ENCODE measurements at regions not wholly inside any gene's neighbourhood (a gene's known extent, or its start where the extent isn't known, plus 50 kb on each side); places are given as distances from the start of the nearest gene placed in this dataset.

- TF ChIP-seq, protein P1, sequence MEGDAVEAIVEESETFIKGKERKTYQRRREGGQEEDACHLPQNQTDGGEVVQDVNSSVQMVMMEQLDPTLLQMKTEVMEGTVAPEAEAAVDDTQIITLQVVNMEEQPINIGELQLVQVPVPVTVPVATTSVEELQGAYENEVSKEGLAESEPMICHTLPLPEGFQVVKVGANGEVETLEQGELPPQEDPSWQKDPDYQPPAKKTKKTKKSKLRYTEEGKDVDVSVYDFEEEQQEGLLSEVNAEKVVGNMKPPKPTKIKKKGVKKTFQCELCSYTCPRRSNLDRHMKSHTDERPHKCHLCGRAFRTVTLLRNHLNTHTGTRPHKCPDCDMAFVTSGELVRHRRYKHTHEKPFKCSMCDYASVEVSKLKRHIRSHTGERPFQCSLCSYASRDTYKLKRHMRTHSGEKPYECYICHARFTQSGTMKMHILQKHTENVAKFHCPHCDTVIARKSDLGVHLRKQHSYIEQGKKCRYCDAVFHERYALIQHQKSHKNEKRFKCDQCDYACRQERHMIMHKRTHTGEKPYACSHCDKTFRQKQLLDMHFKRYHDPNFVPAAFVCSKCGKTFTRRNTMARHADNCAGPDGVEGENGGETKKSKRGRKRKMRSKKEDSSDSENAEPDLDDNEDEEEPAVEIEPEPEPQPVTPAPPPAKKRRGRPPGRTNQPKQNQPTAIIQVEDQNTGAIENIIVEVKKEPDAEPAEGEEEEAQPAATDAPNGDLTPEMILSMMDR (IDR thresholded peaks at IDR 0.05; ENCODE audit: extremely low read depth in 1 of 2, insufficient read depth in 1 of 2, low read depth in 1 of 2, low read length in 2 of 2) = no peak
- TF ChIP-seq FOS (IDR thresholded peaks at IDR 0.05; ENCODE audit: borderline replicate concordance, insufficient read depth, low read length) (no peak), JUN (IDR thresholded peaks at IDR 0.05; ENCODE audit: borderline replicate concordance, insufficient read depth, insufficient read length, low read depth) (no peak)
These were observed 873.7 kb upstream of the FAT3 start for GRCh38 chr11:91350931-91351330.

Data from endothelial cell of umbilical vein (primary cell).